OCI-LY1 (cell line): ENCODE measurements at regions not wholly inside any gene's neighbourhood (a gene's known extent, or its start where the extent isn't known, plus 50 kb on each side); places are given as distances from the start of the nearest gene placed in this dataset.

Source experiments
- H2AFZ ChIP-seq: fragments of 200-600 bp; sonication (generic), shearing (Covaris generic); 2 replicates; pipeline ENCODE4 v1.6.0; 2014; ENCODE audit warnings: antibody characterized with exemption, mild to moderate bottlenecking, low read length
- H3F3A ChIP-seq: fragments of 200-600 bp; sonication (generic), shearing (Covaris generic); 2 replicates; pipeline ENCODE4 v1.6.0; 2014; ENCODE audit warnings: mild to moderate bottlenecking, antibody characterized with exemption, low read length, moderate library complexity; ENCODE audit not compliant: insufficient read depth
- H3K27ac ChIP-seq: fragments of 200-600 bp; sonication (generic); 2 replicates; pipeline ENCODE4 v1.5.1; 2014; ENCODE audit warnings: low read length, mixed run types, mild to moderate bottlenecking, low read depth; ENCODE audit not compliant: poor library complexity, severe bottlenecking
- H3K27me3 ChIP-seq: fragments of 200-600 bp; sonication (generic); 2 replicates; pipeline ENCODE4 v1.6.0; 2014; ENCODE audit warnings: antibody characterized with exemption, mild to moderate bottlenecking, low read length, moderate library complexity; ENCODE audit not compliant: insufficient read depth
- H3K36me3 ChIP-seq: fragments of 200-600 bp; sonication (generic); 2 replicates; pipeline ENCODE4 v1.6.1; 2014; ENCODE audit warnings: mild to moderate bottlenecking, antibody characterized with exemption, low read length, moderate library complexity, mixed read lengths; ENCODE audit not compliant: insufficient read depth
- H3K4me1 ChIP-seq: fragments of 200-600 bp; sonication (generic); 2 replicates; pipeline ENCODE4 v1.5.1; 2014; ENCODE audit warnings: mild to moderate bottlenecking, low read length, moderate library complexity; ENCODE audit not compliant: insufficient read depth, severe bottlenecking
- H3K4me2 ChIP-seq: fragments of 200-600 bp; sonication (generic), shearing (Covaris generic); 2 replicates; pipeline ENCODE4 v1.6.1; 2014; ENCODE audit warnings: low read length
- H3K4me3 ChIP-seq: fragments of 200-600 bp; sonication (generic); 2 replicates; pipeline ENCODE4 v1.5.1; 2014; ENCODE audit warnings: low read length, low read depth, mild to moderate bottlenecking, mixed read lengths; ENCODE audit not compliant: poor library complexity, severe bottlenecking
- H3K79me2 ChIP-seq: fragments of 200-600 bp; shearing (Covaris generic); 2 replicates; pipeline ENCODE4 v1.6.1; 2016; ENCODE audit warnings: mixed run types, low read length, mixed read lengths; ENCODE audit not compliant: insufficient read depth
- H3K9ac ChIP-seq: fragments of 200-600 bp; sonication (generic), shearing (Covaris generic); 2 replicates; pipeline ENCODE4 v1.6.1; 2014; ENCODE audit warnings: mild to moderate bottlenecking, low read length, mixed read lengths
- H3K9me2 ChIP-seq: fragments of 200-600 bp; sonication (generic), shearing (Covaris generic); 2 replicates; pipeline ENCODE4 v1.6.1; 2014; ENCODE audit warnings: low read depth, mild to moderate bottlenecking, low read length, mixed read lengths
- H3K9me3 ChIP-seq: fragments of 200-600 bp; shearing (Covaris generic); 2 replicates; pipeline ENCODE4 v1.6.1; 2014; ENCODE audit warnings: low read length, mixed read lengths
- H4K20me1 ChIP-seq: fragments of 200-600 bp; sonication (generic), shearing (Covaris generic); 2 replicates; pipeline ENCODE4 v1.6.0; 2016; ENCODE audit warnings: mild to moderate bottlenecking, low read length; ENCODE audit not compliant: insufficient read depth
- CTCF ChIP-seq: fragments of 200-600 bp; sonication (generic), shearing (Covaris generic); IDR thresholded peaks from 2 replicates; pipeline ENCODE4 v1.5.1; 2017; ENCODE audit warnings: mild to moderate bottlenecking, antibody characterized with exemption, low read length, moderate library complexity, mixed read lengths
- EZH2 ChIP-seq: fragments of 200-600 bp; sonication (generic), shearing (Covaris generic); IDR thresholded peaks from 2 replicates; pipeline ENCODE4 v1.8.0; 2017; ENCODE audit warnings: borderline replicate concordance, mixed run types, mild to moderate bottlenecking, antibody characterized with exemption, low read length, moderate library complexity, mixed read lengths

GRCh38 chr18:73668051-73668450, 479.6 kb downstream of the FBXO15 start:
- Histone ChIP-seq H4K20me1 (no peaks in the 10 kb centered on the region), H3K36me3 (no peaks in the 10 kb centered on the region), H3K27ac (no peak overlapping the region), H3K4me1 (no peaks in the 10 kb centered on the region), H2AFZ (no peak overlapping the region), H3K79me2 (no peaks in the 10 kb centered on the region), H3K27me3 (no peaks in the 10 kb centered on the region), H3K9me3 (no peaks in the 10 kb centered on the region), H3F3A (no peaks in the 10 kb centered on the region), H3K9me2 (no peaks in the 10 kb centered on the region), H3K9ac (no peak overlapping the region), H3K4me3 (no peak overlapping the region), H3K4me2 (no peak overlapping the region)
- TF ChIP-seq CTCF (no peak), EZH2 (no peak)

DNA sequence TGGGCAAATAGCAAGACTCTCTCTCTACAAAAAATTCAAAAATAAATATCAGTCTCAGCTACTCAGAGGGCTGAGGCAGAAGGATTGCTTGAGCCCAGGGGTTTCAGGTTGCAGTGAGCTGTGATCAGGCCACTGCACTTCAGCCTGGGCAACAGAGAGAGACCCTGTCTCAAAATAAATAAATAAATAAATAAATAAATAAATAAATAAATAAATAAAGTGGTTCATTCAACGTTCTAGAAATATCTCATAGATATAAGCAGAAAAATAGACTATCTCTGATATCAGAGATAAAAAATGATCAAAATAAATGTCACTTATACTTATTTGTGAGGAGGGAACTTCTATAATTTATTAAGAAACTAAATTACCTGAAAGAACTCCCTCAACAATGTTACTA, 480.9 kb downstream of the FBXO15 start:
- no peaks in the 10 kb centered on the region for H3F3A ChIP-seq
- H3K9me3 ChIP-seq, result no peaks in the 10 kb centered on the region
- H3K9me2 ChIP-seq, result no peaks in the 10 kb centered on the region
- no peaks in the 10 kb centered on the region for H3K27me3 ChIP-seq
- no peak overlapping the region for H3K4me3 ChIP-seq
- no peak for TF ChIP-seq EZH2
- no peak for TF ChIP-seq CTCF
- no peak overlapping the region for H3K9ac ChIP-seq
- H3K4me2 ChIP-seq, result no peak overlapping the region
- no peak overlapping the region for H3K27ac ChIP-seq
- H2AFZ ChIP-seq, result no peak overlapping the region
- no peaks in the 10 kb centered on the region for H3K79me2 ChIP-seq
- H4K20me1 ChIP-seq, result no peaks in the 10 kb centered on the region
- no peaks in the 10 kb centered on the region for H3K4me1 ChIP-seq
- no peaks in the 10 kb centered on the region for H3K36me3 ChIP-seq

GRCh38 chr18:73664896-73665295, 482.7 kb downstream of the FBXO15 start:
- no peaks in the 10 kb centered on the region for H3K4me1 ChIP-seq
- H2AFZ ChIP-seq, result no peak overlapping the region
- no peaks in the 10 kb centered on the region for H3K36me3 ChIP-seq
- H3K9me3 ChIP-seq, result no peaks in the 10 kb centered on the region
- no peaks in the 10 kb centered on the region for H3K79me2 ChIP-seq
- H4K20me1 ChIP-seq, result no peaks in the 10 kb centered on the region
- TF ChIP-seq CTCF, result no peak
- TF ChIP-seq EZH2, result no peak
- no peaks in the 10 kb centered on the region for H3F3A ChIP-seq
- H3K4me2 ChIP-seq, result no peak overlapping the region
- H3K27me3 ChIP-seq, result no peaks in the 10 kb centered on the region
- no peak overlapping the region for H3K9ac ChIP-seq
- no peaks in the 10 kb centered on the region for H3K9me2 ChIP-seq
- H3K4me3 ChIP-seq, result no peak overlapping the region
- no peak overlapping the region for H3K27ac ChIP-seq
